PFSK-1 (cell line): ENCODE measurements at regions not wholly inside any gene's neighbourhood (a gene's known extent, or its start where the extent isn't known, plus 50 kb on each side); places are given as distances from the start of the nearest gene placed in this dataset.
A peak's percentile ranks its signal among the peaks of the same experiment; 100 is the strongest.

Experiments
- FOXP2 ChIP-seq: optimal IDR thresholded peaks from 2 replicates; pipeline ENCODE3; 2011; ENCODE audit warnings: borderline replicate concordance, control low read depth, inconsistent platforms; ENCODE audit not compliant: insufficient read depth; ENCODE audit errors: extremely low read length, extremely low read depth
- POLR2AphosphoS5 ChIP-seq: IDR thresholded peaks from 2 replicates; pipeline ENCODE4 v1.6.1; 2012; ENCODE audit warnings: low read depth, mild to moderate bottlenecking, control low read depth, low read length, moderate library complexity
- REST ChIP-seq, 2 experiments: IDR thresholded peaks; 2 replicates each; pipeline versions ENCODE4 v1.6.1 to v1.8.0; 2011 to 2012; ENCODE audit warnings: low read depth in 2 of 2, low read length in 2 of 2, control low read depth in 1 of 2, inconsistent platforms in 1 of 2, mild to moderate bottlenecking in 1 of 2, moderate library complexity in 1 of 2; ENCODE audit not compliant: insufficient read depth in 1 of 2
- SIN3A ChIP-seq: IDR thresholded peaks from 2 replicates; pipeline ENCODE4 v1.6.1; 2012; ENCODE audit warnings: mild to moderate bottlenecking, low read length, moderate library complexity, borderline replicate concordance; ENCODE audit not compliant: insufficient read depth
- TAF1 ChIP-seq: IDR thresholded peaks from 2 replicates; pipeline ENCODE4 v1.6.1; 2012; ENCODE audit warnings: low read length, control low read depth, borderline replicate concordance; ENCODE audit not compliant: insufficient read depth

GRCh38 chr3:4021162-4021561 is 221.9 kb downstream of the LRRN1 start:
- peak; percentile 62 to 89; a peak in 3 of 4 replicates for TF ChIP-seq REST (IDR thresholded peaks at IDR 0.05; ENCODE audit: insufficient read depth in 1 of 2, low read depth in 2 of 2, low read length in 2 of 2)
- no peak for TF ChIP-seq SIN3A
- TF ChIP-seq FOXP2, result no peak
- no peak for TF ChIP-seq POLR2AphosphoS5
- no peak for TF ChIP-seq TAF1

GRCh38 chr3:4029135-4029534 is 229.9 kb downstream of the LRRN1 start:
- TF ChIP-seq FOXP2 (no peak), REST (IDR thresholded peaks at IDR 0.05; ENCODE audit: insufficient read depth in 1 of 2, low read depth in 2 of 2, low read length in 2 of 2) (no peak), TAF1 (no peak), SIN3A (no peak), POLR2AphosphoS5 (no peak)

GRCh38 chr3:4030624-4031023 is 231.4 kb downstream of the LRRN1 start:
- TF ChIP-seq FOXP2, result no peak
- TF ChIP-seq SIN3A, result no peak
- TF ChIP-seq TAF1, result no peak
- TF ChIP-seq POLR2AphosphoS5, result no peak
- TF ChIP-seq REST (IDR thresholded peaks at IDR 0.05; ENCODE audit: insufficient read depth in 1 of 2, low read depth in 2 of 2, low read length in 2 of 2), result no peak

GRCh38 chr3:4033296-4033695 is 234.1 kb downstream of the LRRN1 start:
- no peak for TF ChIP-seq FOXP2
- no peak for TF ChIP-seq SIN3A

- no peak for TF ChIP-seq SIN3A
- no peak for TF ChIP-seq TAF1
- no peak for TF ChIP-seq FOXP2
- no peak for TF ChIP-seq REST (IDR thresholded peaks at IDR 0.05; ENCODE audit: insufficient read depth in 1 of 2, low read depth in 2 of 2, low read length in 2 of 2)
- no peak for TF ChIP-seq POLR2AphosphoS5
These were observed 236.8 kb downstream of the LRRN1 start for GRCh38 chr3:4036046-4036445.
